Tibial artery (tissue), 4 donors: ENCODE measurements at regions not wholly inside any gene's neighbourhood (a gene's known extent, or its start where the extent isn't known, plus 50 kb on each side); places are given as distances from the start of the nearest gene placed in this dataset.

Source experiments
- DNase-seq, 2 donors: peaks; one replicate each; pipeline ENCODE4 v3.0.0-alpha.2; 2019
- H3K27ac ChIP-seq, 2 donors: fragments of 200-600 bp; sonication (generic) in 1 of 2; 1 replicate in 1 of 2; 2 replicates in 1 of 2; pipeline ENCODE4 v1.5.1; 2018 to 2019; ENCODE audit warnings: mild to moderate bottlenecking in 1 of 2
- H3K27me3 ChIP-seq, 2 donors: fragments of 200-600 bp; sonication (generic) in 1 of 2; one replicate each; pipeline versions ENCODE4 v1.5.1 to v1.6.0; 2016 to 2019
- H3K36me3 ChIP-seq, 3 donors: fragments of 200-600 bp; sonication (generic) in 2 of 3; one replicate each; pipeline ENCODE4 v1.5.1; 2016 to 2019; ENCODE audit warnings: mild to moderate bottlenecking in 2 of 3
- H3K4me1 ChIP-seq, 4 donors: fragments of 200-600 bp; sonication (generic) in 2 of 4; 1 replicate in 3 of 4; 2 replicates in 1 of 4; pipeline ENCODE4 v1.5.1; 2016 to 2019
- H3K4me3 ChIP-seq, 2 donors: fragments of 200-600 bp; sonication (generic) in 1 of 2; 1 replicate in 1 of 2; 2 replicates in 1 of 2; pipeline ENCODE4 v1.5.1; 2018 to 2019; ENCODE audit warnings: mild to moderate bottlenecking in 2 of 2
- H3K9me3 ChIP-seq, 3 donors: fragments of 200-600 bp; sonication (generic) in 1 of 3; one replicate each; pipeline ENCODE4 v1.5.1; 2016 to 2019
- CTCF ChIP-seq, 2 experiments: fragments of 200-600 bp in 1 of 2; fragments of 450-650 bp in 1 of 2; IDR thresholded peaks; one replicate each; pipeline ENCODE4 v1.5.1; 2017 to 2019; ENCODE audit warnings: antibody characterized with exemption in 2 of 2, mild to moderate bottlenecking in 1 of 2, moderate library complexity in 1 of 2
- intact Hi-C: fragments of 100-400 bp; cut with DNase I; formaldehyde crosslinking; loops from one replicate; pipeline ENCODE4 v1.15.0; 2023; ENCODE audit warnings: low total_unique reads

- H3K27ac ChIP-seq: no peak overlapping the region
- intact Hi-C loops: no loop called here
- H3K36me3 ChIP-seq: no peaks in the 10 kb centered on the region
- H3K4me1 ChIP-seq: no peaks in the 10 kb centered on the region
- H3K27me3 ChIP-seq: no peaks in the 10 kb centered on the region
- TF ChIP-seq CTCF (IDR thresholded peaks at IDR 0.05): no peak
- no peak overlapping the region for H3K4me3 ChIP-seq
- no peak for DNase-seq
- H3K9me3 ChIP-seq: peaks cover 0 to 9% (median 6%) of the 10 kb centered on the region in 3 donors
These were observed 89.1 kb upstream of the VASH1 start for GRCh38 chr14:76672123-76672522.

DNA sequence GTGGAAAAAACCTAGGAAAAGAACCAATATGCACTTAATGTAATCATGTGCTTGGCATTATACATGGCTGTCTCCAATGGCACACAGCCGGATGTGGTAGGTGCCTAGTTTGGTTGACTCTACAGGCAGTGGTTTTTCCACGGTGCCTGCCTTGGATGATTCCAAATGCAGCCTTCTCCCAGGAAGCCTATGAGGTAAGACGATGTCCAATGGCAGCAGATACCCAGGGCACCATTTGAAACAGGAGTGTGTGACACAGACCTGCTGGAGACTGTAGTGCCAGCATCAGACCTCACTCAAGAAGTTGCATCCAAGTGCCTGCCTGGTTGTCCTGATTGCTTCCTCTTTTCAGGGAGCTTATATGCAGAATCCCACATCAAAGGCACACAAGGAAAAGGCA is 88.0 kb upstream of the VASH1 start:
- H3K27ac ChIP-seq: no peak overlapping the region
- intact Hi-C loops: no loop called here
- H3K9me3 ChIP-seq: peaks cover 0 to 9% (median 6%) of the 10 kb centered on the region in 3 donors
- no peaks in the 10 kb centered on the region for H3K27me3 ChIP-seq
- DNase-seq: no peak
- H3K36me3 ChIP-seq: no peaks in the 10 kb centered on the region
- H3K4me3 ChIP-seq: no peak overlapping the region
- no peak for TF ChIP-seq CTCF (IDR thresholded peaks at IDR 0.05)
- no peaks in the 10 kb centered on the region for H3K4me1 ChIP-seq

DNA sequence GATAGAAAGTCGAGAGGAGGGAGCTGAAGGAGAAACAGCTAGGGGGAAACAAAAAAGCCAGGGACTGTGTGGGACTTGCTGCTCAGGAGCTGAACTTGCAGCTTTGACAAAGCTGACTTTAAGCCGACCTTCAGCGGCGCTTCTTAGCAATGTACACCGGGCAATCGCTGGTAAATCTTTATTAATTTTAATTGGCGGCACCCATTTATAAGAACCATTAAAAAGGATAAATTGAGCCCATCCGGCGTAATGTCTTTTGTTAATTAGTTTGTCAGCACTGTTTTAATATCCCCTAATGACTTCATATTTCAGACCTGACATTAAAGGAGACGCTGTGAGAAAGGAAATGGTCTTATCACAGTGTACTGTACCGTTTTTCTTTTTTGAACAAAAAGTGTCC is 86.2 kb upstream of the VASH1 start:
- Histone ChIP-seq H3K27ac (no peak overlapping the region), H3K4me3 (no peak overlapping the region), H3K4me1 (no peaks in the 10 kb centered on the region), H3K27me3 (no peaks in the 10 kb centered on the region), H3K9me3 (no peaks in the 10 kb centered on the region), H3K36me3 (no peaks in the 10 kb centered on the region)
- TF ChIP-seq CTCF (IDR thresholded peaks at IDR 0.05): no peak
- DNase-seq: no peak
- intact Hi-C loops: no loop called here

DNA sequence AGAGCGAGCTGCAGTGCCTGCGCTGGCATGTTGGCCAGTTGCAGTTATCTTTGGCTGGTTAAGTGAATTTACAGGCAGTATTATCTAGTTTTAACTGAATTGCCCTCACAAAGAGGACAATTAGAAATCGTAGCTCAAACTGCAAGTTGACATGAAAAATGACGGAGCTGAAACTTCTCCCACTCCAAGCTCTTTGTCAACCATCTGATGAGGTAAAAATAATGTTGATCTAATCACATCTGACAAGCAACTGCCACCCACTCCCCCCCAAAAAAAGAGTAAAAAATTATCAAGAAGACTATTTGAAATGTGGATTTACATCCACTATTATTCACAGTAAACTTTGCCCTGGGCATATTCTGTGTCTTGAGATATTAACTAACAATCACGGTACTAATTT is 84.7 kb upstream of the VASH1 start:
- TF ChIP-seq CTCF (IDR thresholded peaks at IDR 0.05): no peak
- no peaks in the 10 kb centered on the region for H3K27me3 ChIP-seq
- intact Hi-C loops: no loop called here
- H3K4me3 ChIP-seq: no peak overlapping the region
- H3K4me1 ChIP-seq: no peaks in the 10 kb centered on the region
- H3K36me3 ChIP-seq: no peaks in the 10 kb centered on the region
- no peak overlapping the region for H3K27ac ChIP-seq
- no peak for DNase-seq
- peaks cover 0 to 7% (median 0%) of the 10 kb centered on the region in 3 donors for H3K9me3 ChIP-seq

DNA sequence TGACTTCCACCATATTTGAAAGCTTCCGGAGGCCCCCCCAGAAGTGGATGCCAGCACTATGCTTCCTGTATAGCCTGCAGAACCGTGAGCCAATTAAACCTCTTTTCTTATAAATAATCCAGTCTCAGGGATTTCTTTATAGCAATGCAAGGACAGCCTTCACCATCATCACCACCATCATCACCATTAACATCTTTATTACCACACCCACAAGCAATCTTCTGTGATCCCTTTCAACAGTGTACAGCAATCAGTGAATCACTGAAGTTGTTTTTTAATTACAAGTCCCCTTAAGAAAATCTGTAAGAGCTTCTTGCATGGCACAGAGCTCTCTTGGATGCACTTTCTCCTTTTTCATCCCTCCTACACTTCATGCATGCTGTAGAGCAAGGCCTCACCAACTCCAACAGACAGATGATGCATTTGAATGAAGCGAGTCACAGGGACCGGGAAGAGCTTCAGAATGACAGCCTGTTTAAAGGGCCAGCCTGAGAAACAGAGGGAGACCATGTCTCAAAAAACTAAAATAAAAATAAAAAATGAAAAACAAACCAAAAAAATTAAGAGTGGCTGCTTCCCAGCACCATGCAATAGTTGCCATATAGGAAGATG is 83.6 kb upstream of the VASH1 start:
- no peaks in the 10 kb centered on the region for H3K36me3 ChIP-seq
- H3K27me3 ChIP-seq: no peaks in the 10 kb centered on the region
- no peak for DNase-seq
- intact Hi-C loops: no loop called here
- H3K4me3 ChIP-seq: no peak overlapping the region
- H3K9me3 ChIP-seq: peaks cover 0 to 11% (median 10%) of the 10 kb centered on the region in 3 donors
- no peak for TF ChIP-seq CTCF (IDR thresholded peaks at IDR 0.05)
- no peak overlapping the region for H3K27ac ChIP-seq
- no peaks in the 10 kb centered on the region for H3K4me1 ChIP-seq
